Vagina (tissue), 2 donors: ENCODE measurements at regions not wholly inside any gene's neighbourhood (a gene's known extent, or its start where the extent isn't known, plus 50 kb on each side); places are given as distances from the start of the nearest gene placed in this dataset.

Experiments
- DNase-seq, 2 donors: peaks; one replicate each; pipeline ENCODE4 v3.0.0-alpha.2; 2017; ENCODE audit errors: extremely low spot score in 2 of 2
- H3K27ac ChIP-seq: fragments of 200-600 bp; sonication (generic); one replicate; pipeline ENCODE4 v1.5.1; 2019
- H3K27me3 ChIP-seq: fragments of 200-600 bp; sonication (generic); one replicate; pipeline ENCODE4 v1.5.1; 2019
- H3K36me3 ChIP-seq, 2 donors: fragments of 200-600 bp; sonication (generic); one replicate each; pipeline ENCODE4 v1.5.1; 2017 to 2019
- H3K4me1 ChIP-seq: fragments of 200-600 bp; sonication (generic); one replicate; pipeline ENCODE4 v1.5.1; 2019
- H3K4me3 ChIP-seq, 2 donors: fragments of 200-600 bp; sonication (generic); 1 replicate in 1 of 2; 2 replicates in 1 of 2; pipeline ENCODE4 v1.5.1; 2016 to 2019
- H3K9me3 ChIP-seq: fragments of 200-600 bp; sonication (generic); one replicate; pipeline ENCODE4 v1.5.1; 2019
- CTCF ChIP-seq, 3 experiments: fragments of 450-650 bp in 2 of 3; fragments of 200-600 bp in 1 of 3; sonication (generic) in 1 of 3; IDR thresholded peaks; one replicate each; pipeline ENCODE4 v1.5.1; 2017 to 2019; ENCODE audit warnings: antibody characterized with exemption in 3 of 3, mild to moderate bottlenecking in 2 of 3, moderate library complexity in 2 of 3
- POLR2A ChIP-seq, 2 donors: fragments of 450-650 bp; IDR thresholded peaks; one replicate each; pipeline ENCODE4 v1.6.1; 2017; ENCODE audit warnings: antibody characterized with exemption in 2 of 2, mild to moderate bottlenecking in 2 of 2, moderate library complexity in 2 of 2
- POLR2AphosphoS5 ChIP-seq, 2 donors: sonication (generic); formaldehyde crosslinking; IDR thresholded peaks; one replicate each; pipeline ENCODE4 v1.9.0; 2017; ENCODE audit warnings: antibody characterized with exemption in 2 of 2, mild to moderate bottlenecking in 2 of 2, low read depth in 1 of 2; ENCODE audit not compliant: insufficient read depth in 1 of 2
- intact Hi-C: fragments of 100-400 bp; cut with DNase I; formaldehyde crosslinking; loops from one replicate; pipeline ENCODE4 v1.15.1; 2023

DNA sequence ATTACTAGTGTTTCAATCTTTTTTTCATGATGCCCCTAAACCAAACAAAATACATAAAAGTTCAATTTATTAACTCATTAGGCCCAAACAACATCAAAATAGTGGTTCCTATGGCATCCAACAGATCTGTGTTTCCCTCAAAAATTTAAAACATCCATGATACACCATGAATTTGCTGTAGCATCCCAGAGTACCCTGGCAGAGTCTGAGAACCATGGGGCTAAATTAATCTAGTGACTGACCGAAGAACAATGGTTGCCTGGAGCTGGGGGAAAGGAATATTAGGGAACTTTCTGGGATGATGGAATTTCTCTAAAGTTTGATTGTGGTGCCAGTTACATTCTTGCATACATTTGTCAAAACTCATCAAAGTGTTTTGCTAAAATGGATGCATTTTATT is 79.5 kb upstream of the TRIO start:
- TF ChIP-seq POLR2A (IDR thresholded peaks at IDR 0.05) (no peak), CTCF (IDR thresholded peaks at IDR 0.05) (no peak), POLR2AphosphoS5 (IDR thresholded peaks at IDR 0.05; ENCODE audit: insufficient read depth in 1 of 2, low read depth in 1 of 2) (no peak)
- intact Hi-C loops, result loop anchor here (10.0 kb wide), 1 partner anchor 1109 kb away; no protein-coding TSS in a partner anchor
- Histone ChIP-seq H3K27ac (no peak overlapping the region), H3K4me3 (no peak overlapping the region), H3K27me3 (no peaks in the 10 kb centered on the region), H3K36me3 (no peaks in the 10 kb centered on the region), H3K4me1 (no peaks in the 10 kb centered on the region), H3K9me3 (no peaks in the 10 kb centered on the region)
- DNase-seq, result no peak

DNA sequence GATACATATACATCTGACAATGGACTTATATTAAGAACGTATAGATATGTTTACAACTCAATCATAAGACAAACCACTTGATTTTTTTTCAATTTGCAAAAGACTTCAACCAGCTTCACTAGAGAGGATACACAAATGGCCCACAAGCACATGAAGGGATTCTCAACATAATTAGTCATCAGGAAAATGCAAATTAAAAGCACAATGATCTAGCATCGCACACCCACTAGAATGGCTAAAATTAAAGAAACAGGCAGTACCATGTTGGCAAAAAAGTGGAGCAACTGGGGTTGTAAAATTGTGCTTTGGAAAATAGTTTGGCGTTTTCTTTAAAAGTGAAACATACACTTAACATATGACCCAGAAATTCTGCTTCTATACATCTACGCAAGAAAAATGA is 80.0 kb upstream of the TRIO start:
- H3K27me3 ChIP-seq, result no peaks in the 10 kb centered on the region
- H3K9me3 ChIP-seq, result no peaks in the 10 kb centered on the region
- no peak for DNase-seq
- H3K4me1 ChIP-seq, result no peaks in the 10 kb centered on the region
- H3K4me3 ChIP-seq, result no peak overlapping the region
- no peak overlapping the region for H3K27ac ChIP-seq
- TF ChIP-seq POLR2A (IDR thresholded peaks at IDR 0.05) (no peak), POLR2AphosphoS5 (IDR thresholded peaks at IDR 0.05; ENCODE audit: insufficient read depth in 1 of 2, low read depth in 1 of 2) (no peak), CTCF (IDR thresholded peaks at IDR 0.05) (no peak)
- intact Hi-C loops, result loop anchor here (10.0 kb wide), 1 partner anchor 1108 kb away; no protein-coding TSS in a partner anchor
- no peaks in the 10 kb centered on the region for H3K36me3 ChIP-seq

DNA sequence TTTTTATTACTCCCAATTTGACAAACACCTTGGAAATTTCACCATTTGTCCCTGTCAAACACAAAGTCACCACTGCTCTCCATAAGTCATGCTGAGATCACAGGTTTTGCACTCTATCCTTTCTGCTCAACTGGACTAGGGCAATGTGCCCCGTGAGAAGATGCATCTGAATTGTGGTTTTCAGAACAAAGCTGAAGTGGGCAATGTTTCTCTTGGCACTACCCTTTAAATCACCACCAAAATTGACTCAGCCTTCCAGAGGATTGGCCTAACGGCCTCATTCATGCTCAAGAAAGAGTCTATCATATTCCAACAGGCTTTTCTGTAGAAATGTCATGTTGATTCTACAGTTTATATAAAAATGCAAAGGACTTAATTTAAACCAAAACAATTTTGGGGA is 81.0 kb upstream of the TRIO start:
- no peaks in the 10 kb centered on the region for H3K36me3 ChIP-seq
- no peak for DNase-seq
- no peaks in the 10 kb centered on the region for H3K27me3 ChIP-seq
- H3K9me3 ChIP-seq, result no peaks in the 10 kb centered on the region
- H3K27ac ChIP-seq, result no peak overlapping the region
- H3K4me1 ChIP-seq, result no peaks in the 10 kb centered on the region
- intact Hi-C loops, result loop anchor here (10.0 kb wide), 1 partner anchor 1107 kb away; no protein-coding TSS in a partner anchor
- TF ChIP-seq POLR2AphosphoS5 (IDR thresholded peaks at IDR 0.05; ENCODE audit: insufficient read depth in 1 of 2, low read depth in 1 of 2) (no peak), POLR2A (IDR thresholded peaks at IDR 0.05) (no peak), CTCF (IDR thresholded peaks at IDR 0.05) (no peak)
- no peak overlapping the region for H3K4me3 ChIP-seq

- no peaks in the 10 kb centered on the region for H3K36me3 ChIP-seq
- DNase-seq, result no peak
- H3K9me3 ChIP-seq, result no peaks in the 10 kb centered on the region
- intact Hi-C loops, result loop anchor here (10.0 kb wide), 1 partner anchor 1106 kb away; no protein-coding TSS in a partner anchor
- no peak overlapping the region for H3K27ac ChIP-seq
- no peaks in the 10 kb centered on the region for H3K27me3 ChIP-seq
- TF ChIP-seq CTCF (IDR thresholded peaks at IDR 0.05), result no peak
- TF ChIP-seq POLR2A (IDR thresholded peaks at IDR 0.05), result no peak
- no peak for TF ChIP-seq POLR2AphosphoS5 (IDR thresholded peaks at IDR 0.05; ENCODE audit: insufficient read depth in 1 of 2, low read depth in 1 of 2)
- no peaks in the 10 kb centered on the region for H3K4me1 ChIP-seq
- no peak overlapping the region for H3K4me3 ChIP-seq
These were observed 82.0 kb upstream of the TRIO start for GRCh38 chr5:14061106-14061505.

DNA sequence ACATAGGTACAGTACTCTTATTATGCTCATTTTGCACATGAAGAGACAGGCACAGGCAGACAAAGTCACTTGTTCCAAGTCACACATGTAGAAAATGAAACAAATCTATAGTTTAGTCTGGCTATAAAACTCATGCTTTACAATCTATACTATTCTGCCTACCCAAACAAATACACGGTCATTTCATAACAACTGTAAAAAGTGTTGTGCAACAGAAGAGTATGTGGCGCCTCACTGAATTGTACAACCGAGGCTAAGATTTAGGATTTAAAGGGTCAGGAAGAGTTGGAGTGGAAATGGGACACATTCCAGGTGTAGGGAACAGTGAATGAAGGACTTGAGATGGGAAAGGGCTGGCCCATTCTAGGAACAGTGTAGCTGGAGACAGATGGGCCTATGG is 82.9 kb upstream of the TRIO start:
- no peaks in the 10 kb centered on the region for H3K36me3 ChIP-seq
- no peaks in the 10 kb centered on the region for H3K27me3 ChIP-seq
- intact Hi-C loops, result loop anchor here (10.0 kb wide), 1 partner anchor 1105 kb away; no protein-coding TSS in a partner anchor
- no peaks in the 10 kb centered on the region for H3K4me1 ChIP-seq
- H3K4me3 ChIP-seq, result no peak overlapping the region
- H3K27ac ChIP-seq, result no peak overlapping the region
- no peaks in the 10 kb centered on the region for H3K9me3 ChIP-seq
- no peak for TF ChIP-seq POLR2AphosphoS5 (IDR thresholded peaks at IDR 0.05; ENCODE audit: insufficient read depth in 1 of 2, low read depth in 1 of 2)
- no peak for TF ChIP-seq CTCF (IDR thresholded peaks at IDR 0.05)
- no peak for TF ChIP-seq POLR2A (IDR thresholded peaks at IDR 0.05)
- DNase-seq, result no peak
